Gastroesophageal sphincter (tissue), 3 donors: ENCODE measurements at regions not wholly inside any gene's neighbourhood (a gene's known extent, or its start where the extent isn't known, plus 50 kb on each side); places are given as distances from the start of the nearest gene placed in this dataset.

Experiments used
- CTCF ChIP-seq, 4 experiments: fragments of 200-600 bp in 2 of 4; fragments of 450-650 bp in 2 of 4; sonication (generic) in 1 of 4; IDR thresholded peaks; one replicate each; pipeline ENCODE4 v1.5.1; 2017 to 2019; ENCODE audit warnings: antibody characterized with exemption in 4 of 4, mild to moderate bottlenecking in 2 of 4, moderate library complexity in 2 of 4
- EP300 ChIP-seq: sonication (generic); formaldehyde crosslinking; IDR thresholded peaks from one replicate; pipeline ENCODE4 v1.6.1; 2017; ENCODE audit warnings: antibody characterized with exemption, mild to moderate bottlenecking
- POLR2AphosphoS5 ChIP-seq: sonication (generic); formaldehyde crosslinking; IDR thresholded peaks from one replicate; pipeline ENCODE4 v1.6.1; 2017; ENCODE audit warnings: antibody characterized with exemption

DNA sequence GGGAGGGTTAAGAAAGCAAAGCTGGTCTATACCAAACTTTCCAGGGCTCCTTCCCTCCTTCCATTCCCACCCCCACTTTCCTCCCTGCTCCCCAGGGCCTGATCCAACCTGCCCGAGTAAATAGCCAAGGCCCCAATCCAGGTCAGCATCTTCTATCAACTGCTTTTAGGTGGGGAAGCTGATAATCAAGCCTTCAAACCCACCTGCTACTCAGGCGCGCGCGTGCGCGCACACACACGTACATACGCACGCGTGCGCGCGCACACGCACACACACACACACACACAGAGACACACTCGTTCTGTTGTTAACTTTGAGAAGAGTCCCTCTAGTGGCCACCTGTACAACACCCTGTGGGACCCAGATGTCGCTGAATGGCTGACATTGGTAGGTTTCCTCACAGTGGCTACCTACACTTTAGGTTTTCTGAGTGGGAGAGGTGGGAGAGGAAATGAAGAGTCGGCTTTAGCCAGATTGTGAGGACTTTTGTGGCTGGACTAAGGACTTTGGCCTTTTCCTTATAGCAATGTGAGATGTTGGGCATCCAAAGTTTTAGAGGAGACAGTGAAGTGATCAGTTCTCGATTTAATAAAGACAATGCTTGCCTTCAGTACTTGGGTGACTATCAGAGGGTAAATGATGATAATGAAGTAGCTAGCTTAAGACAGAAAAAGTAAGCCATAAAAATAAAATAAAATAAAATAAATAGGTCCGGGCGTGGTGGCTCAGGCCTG lies 179.9 kb upstream of the C2CD4B start:
- TF ChIP-seq CTCF (IDR thresholded peaks at IDR 0.05) (peak in 2 of 4 experiments; percentile 46 to 55), POLR2AphosphoS5 (no peak), EP300 (no peak)
